Astrocyte (in vitro differentiated cells and primary cell): ENCODE measurements at regions not wholly inside any gene's neighbourhood (a gene's known extent, or its start where the extent isn't known, plus 50 kb on each side); places are given as distances from the start of the nearest gene placed in this dataset.
"Not testable (repeated sequence)": the region's sequence is repeated elsewhere in the genome, so short reads cannot be mapped to it uniquely, and the experiment has no call there.

Experiments used
- EZH2 ChIP-seq: IDR thresholded peaks from 2 replicates; pipeline ENCODE4 v1.6.1; 2012; ENCODE audit warnings: mild to moderate bottlenecking, low read length, inconsistent platforms; ENCODE audit not compliant: insufficient read depth
- TF ChIP-seq, protein P1 (sequence below): IDR thresholded peaks from 2 replicates; pipeline ENCODE4 v1.5.1; 2011; ENCODE audit warnings: low read depth, mild to moderate bottlenecking, inconsistent platforms, low read length, moderate library complexity; ENCODE audit not compliant: insufficient read depth

- TF ChIP-seq, protein P1, sequence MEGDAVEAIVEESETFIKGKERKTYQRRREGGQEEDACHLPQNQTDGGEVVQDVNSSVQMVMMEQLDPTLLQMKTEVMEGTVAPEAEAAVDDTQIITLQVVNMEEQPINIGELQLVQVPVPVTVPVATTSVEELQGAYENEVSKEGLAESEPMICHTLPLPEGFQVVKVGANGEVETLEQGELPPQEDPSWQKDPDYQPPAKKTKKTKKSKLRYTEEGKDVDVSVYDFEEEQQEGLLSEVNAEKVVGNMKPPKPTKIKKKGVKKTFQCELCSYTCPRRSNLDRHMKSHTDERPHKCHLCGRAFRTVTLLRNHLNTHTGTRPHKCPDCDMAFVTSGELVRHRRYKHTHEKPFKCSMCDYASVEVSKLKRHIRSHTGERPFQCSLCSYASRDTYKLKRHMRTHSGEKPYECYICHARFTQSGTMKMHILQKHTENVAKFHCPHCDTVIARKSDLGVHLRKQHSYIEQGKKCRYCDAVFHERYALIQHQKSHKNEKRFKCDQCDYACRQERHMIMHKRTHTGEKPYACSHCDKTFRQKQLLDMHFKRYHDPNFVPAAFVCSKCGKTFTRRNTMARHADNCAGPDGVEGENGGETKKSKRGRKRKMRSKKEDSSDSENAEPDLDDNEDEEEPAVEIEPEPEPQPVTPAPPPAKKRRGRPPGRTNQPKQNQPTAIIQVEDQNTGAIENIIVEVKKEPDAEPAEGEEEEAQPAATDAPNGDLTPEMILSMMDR = not testable (repeated sequence)
- not testable (repeated sequence) for TF ChIP-seq EZH2
Observed at GRCh38 chr9:11196840-11197365, 584.1 kb upstream of the PTPRD start.
